Esophagus squamous epithelium (tissue), 5 donors: ENCODE measurements at regions not wholly inside any gene's neighbourhood (a gene's known extent, or its start where the extent isn't known, plus 50 kb on each side); places are given as distances from the start of the nearest gene placed in this dataset.

Source experiments
- DNase-seq: peaks from one replicate; lab custom pipeline; 2025; lab: John Stamatoyannopoulos, UW
- H3K27ac ChIP-seq, 4 donors: fragments of 200-600 bp; sonication (generic); one replicate each; pipeline ENCODE4 v1.5.1; 2016 to 2019; ENCODE audit warnings: mild to moderate bottlenecking in 1 of 4
- H3K27me3 ChIP-seq, 4 donors: fragments of 200-600 bp; sonication (generic); 1 replicate in 3 of 4; 2 replicates in 1 of 4; pipeline versions ENCODE4 v1.5.1 to v1.6.0; 2017 to 2021; ENCODE audit warnings: antibody characterized with exemption in 1 of 4
- H3K36me3 ChIP-seq, 3 donors: fragments of 200-600 bp; sonication (generic); one replicate each; pipeline ENCODE4 v1.5.1; 2016 to 2019
- H3K4me1 ChIP-seq, 3 donors: fragments of 200-600 bp; sonication (generic); one replicate each; pipeline ENCODE4 v1.5.1; 2017 to 2019
- H3K4me3 ChIP-seq, 4 donors: fragments of 200-600 bp; sonication (generic); 1 replicate in 3 of 4; 2 replicates in 1 of 4; pipeline ENCODE4 v1.5.1; 2016 to 2019; ENCODE audit warnings: mild to moderate bottlenecking in 2 of 4, moderate library complexity in 1 of 4
- H3K9me3 ChIP-seq, 3 donors: fragments of 200-600 bp; sonication (generic); one replicate each; pipeline ENCODE4 v1.5.1; 2016 to 2019
- CTCF ChIP-seq, 6 experiments: fragments of 450-650 bp in 4 of 6; fragments of 200-600 bp in 2 of 6; sonication (generic) in 2 of 6; IDR thresholded peaks; one replicate each; pipeline ENCODE4 v1.5.1; 2016 to 2019; ENCODE audit warnings: antibody characterized with exemption in 6 of 6, mild to moderate bottlenecking in 4 of 6, moderate library complexity in 4 of 6
- POLR2A ChIP-seq, 4 donors: fragments of 450-650 bp; IDR thresholded peaks; one replicate each; pipeline ENCODE4 v1.6.1; 2017; ENCODE audit warnings: antibody characterized with exemption in 4 of 4, mild to moderate bottlenecking in 4 of 4, moderate library complexity in 3 of 4
- WGBS, 2 donors: methylation state at CpG; one replicate each; pipeline ENCODE4 v1.1.5; 2018; 5-methylcytosine and 5-hydroxymethylcytosine counted together
- intact Hi-C: fragments of 100-400 bp; cut with DNase I; formaldehyde crosslinking; loops from one replicate; pipeline ENCODE4 v1.15.0; 2022
- donor health status: DM: yes; HTN: yes; CAD: no.

DNA sequence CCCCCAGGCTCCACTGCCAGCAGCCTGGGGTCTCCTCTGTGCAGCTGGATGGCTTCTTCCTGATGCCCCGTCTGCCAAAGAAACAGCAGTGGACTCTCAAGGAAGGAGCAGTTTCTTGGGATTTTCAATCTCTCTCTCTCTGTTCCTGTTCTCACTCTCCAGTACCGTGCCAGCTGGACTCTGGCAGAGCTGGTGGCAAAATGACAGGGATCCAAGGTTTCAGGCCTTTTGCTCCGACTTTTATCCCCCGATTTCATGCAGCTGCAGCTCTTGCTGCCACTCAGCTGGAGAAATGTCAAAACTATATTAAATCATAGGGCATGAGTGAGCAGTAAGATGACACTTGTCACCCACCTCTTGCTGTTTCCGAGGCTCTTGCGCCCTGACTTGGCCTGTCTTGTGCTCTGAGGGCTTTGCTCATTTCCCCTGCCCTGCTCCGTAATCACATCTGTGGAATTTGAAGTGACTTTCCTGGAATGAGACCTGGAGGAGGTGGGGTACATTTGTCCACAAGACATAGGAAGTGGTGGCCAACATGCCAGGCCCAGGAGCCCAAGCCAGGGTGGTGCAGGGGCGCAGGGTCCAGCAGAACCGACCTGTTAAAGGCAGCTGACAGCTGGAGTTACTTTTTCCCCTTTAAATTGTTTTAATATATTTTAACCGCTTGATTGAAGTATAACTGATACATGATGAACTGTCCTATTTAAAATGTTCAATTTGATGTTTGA, 576.2 kb downstream of the PTPRU start:
- H3K27me3 ChIP-seq = peaks cover 0 to 40% (median 0%) of the 10 kb centered on the region in 4 donors
- no peaks in the 10 kb centered on the region for H3K36me3 ChIP-seq
- no peak overlapping the region for H3K4me3 ChIP-seq
- H3K9me3 ChIP-seq = no peaks in the 10 kb centered on the region
- H3K27ac ChIP-seq = no peak overlapping the region
- 44 to 57% methylated on average over 6 to 10 of the region's 10 CpGs for WGBS, 2 donors
- no peak for TF ChIP-seq CTCF (IDR thresholded peaks at IDR 0.05)
- TF ChIP-seq POLR2A (IDR thresholded peaks at IDR 0.05) = no peak
- intact Hi-C loops = no loop called here
- no peaks in the 10 kb centered on the region for H3K4me1 ChIP-seq
- DNase-seq = no peak

- Histone ChIP-seq H3K36me3 (no peaks in the 10 kb centered on the region), H3K9me3 (no peaks in the 10 kb centered on the region), H3K4me3 (no peak overlapping the region), H3K27ac (no peak overlapping the region), H3K27me3 (peaks cover 0 to 40% (median 0%) of the 10 kb centered on the region in 4 donors), H3K4me1 (no peaks in the 10 kb centered on the region)
- no peak for TF ChIP-seq POLR2A (IDR thresholded peaks at IDR 0.05)
- no peak for TF ChIP-seq CTCF (IDR thresholded peaks at IDR 0.05)
- WGBS, 2 donors = 78 to 84% methylated on average over 8 to 9 of the region's 10 CpGs
- intact Hi-C loops = no loop called here
- DNase-seq = no peak
Measured at GRCh38 chr1:29811727-29812407, 575.5 kb downstream of the PTPRU start.

DNA sequence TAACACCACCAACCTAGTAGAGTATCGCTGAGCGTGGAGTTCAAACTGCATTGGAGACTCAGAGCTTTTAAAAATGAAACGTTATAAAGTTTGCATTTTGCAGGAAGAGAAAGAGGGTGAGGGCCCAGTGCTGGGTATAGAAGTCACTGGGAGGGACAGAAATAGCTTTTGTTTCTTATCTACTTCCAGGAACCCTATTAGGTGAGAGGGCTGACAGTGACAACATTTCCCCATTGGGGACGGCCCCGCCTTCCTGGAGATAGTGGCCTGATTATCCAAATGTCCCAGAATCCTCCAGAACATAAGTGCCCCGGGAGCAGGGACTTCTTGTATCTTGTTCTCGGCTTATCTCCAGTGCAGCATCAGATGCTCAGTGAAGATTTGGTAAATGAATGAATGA, 574.9 kb downstream of the PTPRU start:
- no peak for TF ChIP-seq POLR2A (IDR thresholded peaks at IDR 0.05)
- TF ChIP-seq CTCF (IDR thresholded peaks at IDR 0.05) = no peak
- H3K27ac ChIP-seq = no peak overlapping the region
- no peak overlapping the region for H3K4me3 ChIP-seq
- WGBS, 2 donors = 58 to 64% methylated on average over 4 to 7 of the region's 7 CpGs
- peaks cover 0 to 40% (median 0%) of the 10 kb centered on the region in 4 donors for H3K27me3 ChIP-seq
- no peak for DNase-seq
- H3K4me1 ChIP-seq = no peaks in the 10 kb centered on the region
- no peaks in the 10 kb centered on the region for H3K36me3 ChIP-seq
- intact Hi-C loops = no loop called here
- H3K9me3 ChIP-seq = no peaks in the 10 kb centered on the region

- Histone ChIP-seq H3K4me1 (no peaks in the 10 kb centered on the region), H3K27me3 (peaks cover 0 to 44% (median 0%) of the 10 kb centered on the region in 4 donors), H3K9me3 (no peaks in the 10 kb centered on the region), H3K36me3 (no peaks in the 10 kb centered on the region), H3K4me3 (no peak overlapping the region), H3K27ac (no peak overlapping the region)
- no peak for DNase-seq
- intact Hi-C loops = no loop called here
- no peak for TF ChIP-seq CTCF (IDR thresholded peaks at IDR 0.05)
- TF ChIP-seq POLR2A (IDR thresholded peaks at IDR 0.05) = no peak
- 86 to 88% methylated on average over 11 to 12 of the region's 22 CpGs for WGBS, 2 donors
Measured at GRCh38 chr1:29810121-29811120, 574.1 kb downstream of the PTPRU start.
